ENCODE measurements at regions not wholly inside any gene's neighbourhood (a gene's known extent, or its start where the extent isn't known, plus 50 kb on each side); places are given as distances from the start of the nearest gene placed in this dataset.

GRCh38 chr13:50119591-50119990 is 104.3 kb downstream of the KCNRG start:
- H3K4me3 ChIP-seq (ENCODE audit: insufficient read depth, low read depth, low read length): no peak overlapping the region
- H4K91ac ChIP-seq (ENCODE audit: insufficient read depth, low read depth, low read length): no peak overlapping the region

More at GRCh38 chr13:50119591-50119990, 104.3 kb downstream of the KCNRG start:
- Histone ChIP-seq H3K18ac (ENCODE audit: low read depth, low read length) (no peak overlapping the region), H3K23ac (ENCODE audit: low read depth, low read length) (no peak overlapping the region), H3K14ac (replicated peaks; ENCODE audit: low read depth, low read length) (no peak overlapping the region), H2BK15ac (ENCODE audit: low read depth, low read length) (no peak overlapping the region), H2BK20ac (ENCODE audit: low read depth, low read length) (no peak overlapping the region), H2BK120ac (ENCODE audit: low read depth, low read length) (no peak overlapping the region), H3K79me1 (ENCODE audit: low read depth in 1 of 2, low read length in 2 of 2) (peaks cover 28 to 43% of the 10 kb centered on the region in 2 experiments), H3K27me3 (ENCODE audit: control insufficient read depth, insufficient read depth, low read length) (no peaks in the 10 kb centered on the region), H2BK5ac (ENCODE audit: low read depth, low read length, poor library complexity, severe bottlenecking) (no peak overlapping the region), H3K27ac (ENCODE audit: insufficient read depth, low read length) (no peak overlapping the region), H2AFZ (replicated peaks; ENCODE audit: low read length, poor library complexity) (no peak overlapping the region), H2AK5ac (ENCODE audit: low read depth, low read length) (no peak overlapping the region), H3K36me3 (ENCODE audit: control insufficient read depth, insufficient read depth, low read length) (peaks cover 9% of the 10 kb centered on the region), H3K9me1 (ENCODE audit: insufficient read depth, low read length) (peaks cover 11% of the 10 kb centered on the region), H2AK9ac (replicated peaks; ENCODE audit: low read depth, low read length, poor library complexity) (no peak overlapping the region), H3K4me1 (ENCODE audit: control insufficient read depth, insufficient read depth, low read length) (peaks cover 3% of the 10 kb centered on the region), H3K4ac (ENCODE audit: low read depth, low read length) (no peak overlapping the region), H3K4me2 (ENCODE audit: low read depth, low read length) (no peak overlapping the region), H3K9ac (ENCODE audit: low read depth, low read length) (no peak overlapping the region), H4K20me1 (ENCODE audit: insufficient read depth, low read length) (peaks cover 28% of the 10 kb centered on the region; the same call in 1 of the 2 replicates), H3K9me3 (ENCODE audit: control insufficient read depth, insufficient read depth, low read length) (no peaks in the 10 kb centered on the region), H3K56ac (ENCODE audit: extremely low read depth, insufficient read depth, low read length) (no peak overlapping the region), H4K5ac (ENCODE audit: low read depth, low read length) (no peak overlapping the region), H4K8ac (ENCODE audit: low read depth in 2 of 2, low read length in 2 of 2) (no peak overlapping the region)
- in situ Hi-C loops (cut with MboI; ENCODE audit: low sequenced_read_pairs): no loop called here
- intact Hi-C loops (cut with micrococcal nuclease): no loop called here
- ATAC-seq (ENCODE audit: low read depth): no peak
- BruUV-seq (replicated peaks): no TSS peak
- TF ChIP-seq CEBPB (IDR thresholded peaks at IDR 0.05; ENCODE audit: low read depth, low read length) (no peak), FOS (IDR thresholded peaks at IDR 0.05; ENCODE audit: low read depth, low read length) (no peak), NFE2L2 (IDR thresholded peaks at IDR 0.05; ENCODE audit: low read depth, low read length) (no peak), SMC3 (IDR thresholded peaks at IDR 0.05; ENCODE audit: low read depth, low read length) (no peak), RCOR1 (IDR thresholded peaks at IDR 0.05; ENCODE audit: insufficient replicate concordance, low read length) (no peak), POLR2A (IDR thresholded peaks at IDR 0.05; ENCODE audit: low read depth, low read length) (no peak), RFX5 (IDR thresholded peaks at IDR 0.05; ENCODE audit: low read depth, low read length) (no peak), CHD1 (IDR thresholded peaks at IDR 0.05; ENCODE audit: low read depth, low read length) (no peak), ELK1 (IDR thresholded peaks at IDR 0.05; ENCODE audit: borderline replicate concordance, low read depth, low read length) (no peak), MAZ (IDR thresholded peaks at IDR 0.05; ENCODE audit: borderline replicate concordance, low read depth, low read length) (no peak), BHLHE40 (IDR thresholded peaks at IDR 0.05; ENCODE audit: low read depth, low read length) (no peak), MAFK (IDR thresholded peaks at IDR 0.05; ENCODE audit: low read depth, low read length) (no peak), MXI1 (IDR thresholded peaks at IDR 0.05; ENCODE audit: borderline replicate concordance, low read depth, low read length) (no peak)
- TF ChIP-seq, protein P1, sequence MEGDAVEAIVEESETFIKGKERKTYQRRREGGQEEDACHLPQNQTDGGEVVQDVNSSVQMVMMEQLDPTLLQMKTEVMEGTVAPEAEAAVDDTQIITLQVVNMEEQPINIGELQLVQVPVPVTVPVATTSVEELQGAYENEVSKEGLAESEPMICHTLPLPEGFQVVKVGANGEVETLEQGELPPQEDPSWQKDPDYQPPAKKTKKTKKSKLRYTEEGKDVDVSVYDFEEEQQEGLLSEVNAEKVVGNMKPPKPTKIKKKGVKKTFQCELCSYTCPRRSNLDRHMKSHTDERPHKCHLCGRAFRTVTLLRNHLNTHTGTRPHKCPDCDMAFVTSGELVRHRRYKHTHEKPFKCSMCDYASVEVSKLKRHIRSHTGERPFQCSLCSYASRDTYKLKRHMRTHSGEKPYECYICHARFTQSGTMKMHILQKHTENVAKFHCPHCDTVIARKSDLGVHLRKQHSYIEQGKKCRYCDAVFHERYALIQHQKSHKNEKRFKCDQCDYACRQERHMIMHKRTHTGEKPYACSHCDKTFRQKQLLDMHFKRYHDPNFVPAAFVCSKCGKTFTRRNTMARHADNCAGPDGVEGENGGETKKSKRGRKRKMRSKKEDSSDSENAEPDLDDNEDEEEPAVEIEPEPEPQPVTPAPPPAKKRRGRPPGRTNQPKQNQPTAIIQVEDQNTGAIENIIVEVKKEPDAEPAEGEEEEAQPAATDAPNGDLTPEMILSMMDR (conservative IDR thresholded peaks at IDR 0.05; ENCODE audit: low read depth, low read length): no peak
- dilution Hi-C loops (cut with HindIII; ENCODE audit: low sequenced_read_pairs, unreplicated experiment): no loop called here
- no CpG with 5 or more reads among the region's 3 CpGs for WGBS, 2 experiments (ENCODE audit: extremely low coverage in 2 of 2, insufficient read length in 1 of 2)
- CTCF ChIA-PET: no interaction called here
- DNase-seq: peak; percentile 53
- POLR2A ChIA-PET (ENCODE audit: unreplicated experiment): no interaction called here
